ENCODE measurements at regions not wholly inside any gene's neighbourhood (a gene's known extent, or its start where the extent isn't known, plus 50 kb on each side); places are given as distances from the start of the nearest gene placed in this dataset.
A peak's percentile ranks its signal among the peaks of the same experiment; 100 is the strongest.

DNA sequence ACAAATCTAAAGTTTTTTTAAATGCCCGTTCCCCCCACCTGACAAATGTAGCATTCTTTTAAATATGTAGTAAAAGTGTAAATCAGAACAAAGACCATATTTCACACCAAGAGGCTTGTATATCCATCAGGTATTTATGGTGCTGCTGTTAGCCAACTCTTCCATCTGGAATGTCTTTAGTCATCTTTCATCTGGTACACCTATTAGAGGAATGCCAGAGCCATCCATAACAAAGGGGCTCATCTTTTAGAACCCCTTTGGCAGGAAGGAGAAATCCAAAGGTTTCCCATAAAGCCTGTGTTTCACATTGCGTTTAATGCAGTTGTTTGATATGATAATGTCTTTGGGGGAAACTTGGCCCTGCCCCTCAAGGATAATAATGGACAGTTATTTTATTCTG is 79.3 kb upstream of the C1orf87 start:
- 92 to 95% methylated on average over 2 of the region's 2 CpGs for WGBS, 2 donors
- Histone ChIP-seq H3K27me3 (ENCODE audit: control insufficient read depth in 1 of 2, insufficient read depth in 2 of 2, low read length in 1 of 2) (no peaks in the 10 kb centered on the region), H3K4me1 (ENCODE audit: control insufficient read depth in 1 of 2, insufficient read depth in 2 of 2, low read length in 2 of 2) (peaks cover 0 to 3% of the 10 kb centered on the region in 2 donors), H3K9me3 (ENCODE audit: control insufficient read depth, low read length) (no peaks in the 10 kb centered on the region), H3K4me3 (ENCODE audit: low read length in 2 of 2) (no peak overlapping the region), H3K36me3 (ENCODE audit: control insufficient read depth in 1 of 2, insufficient read depth in 2 of 2, low read length in 1 of 2) (no peaks in the 10 kb centered on the region), H3K27ac (ENCODE audit: low read depth in 1 of 2, low read length in 2 of 2) (no peak overlapping the region)
- intact Hi-C loops (cut with DNase I) = loop anchor here in 1 of 2 donors (10.0 kb wide), 1 partner anchor 1702 kb away; no protein-coding TSS in a partner anchor
- DNase-seq (no peak), ATAC-seq (ENCODE audit: low FRiP score) (no peak)

DNA sequence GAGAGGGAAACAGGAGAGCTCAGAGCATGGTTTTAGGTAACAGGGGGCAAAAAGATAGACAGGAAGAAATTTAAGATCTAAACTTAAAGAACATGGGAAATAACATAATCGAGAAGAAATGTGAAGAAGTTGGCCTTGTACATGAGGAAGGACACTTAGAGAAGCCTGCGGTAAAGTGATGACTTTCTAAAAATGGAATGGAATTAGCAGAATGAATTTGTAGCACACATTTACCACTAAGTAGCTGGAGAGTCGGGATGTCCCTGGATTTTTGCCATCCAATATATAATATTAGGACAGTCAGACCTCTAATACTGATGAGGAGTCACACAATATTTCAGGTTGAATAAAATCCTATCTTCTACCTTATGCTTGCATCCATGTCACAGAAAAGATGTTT is 77.7 kb upstream of the C1orf87 start:
- 97% methylated on average over 3 of the region's 3 CpGs for WGBS, 2 donors
- no peak for ATAC-seq (ENCODE audit: low FRiP score)
- intact Hi-C loops (cut with DNase I) = loop anchor here in 1 of 2 donors (10.0 kb wide), 1 partner anchor 1703 kb away; no protein-coding TSS in a partner anchor

DNA sequence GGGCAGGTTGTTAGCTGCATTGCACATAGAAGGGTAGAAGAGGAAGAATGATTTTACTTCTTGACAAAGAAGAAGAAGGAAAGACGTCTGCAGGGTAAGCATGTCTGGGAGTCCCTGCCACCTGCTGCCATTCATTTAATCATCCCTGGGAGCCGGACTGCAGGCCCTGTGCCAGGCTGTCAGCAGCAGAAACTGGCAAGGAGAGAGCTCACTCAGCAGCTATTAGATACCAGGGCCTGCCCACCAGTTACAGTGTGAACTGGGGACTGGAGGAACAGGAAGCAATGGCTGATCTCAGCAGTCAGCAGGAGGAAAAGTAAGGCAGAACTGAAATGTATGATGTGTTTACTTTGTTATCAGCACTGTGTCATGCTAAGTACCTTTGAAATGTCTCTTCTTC is 75.7 kb upstream of the C1orf87 start:
- intact Hi-C loops (cut with DNase I) = no loop called here
- WGBS, 2 donors = 0 to 6% methylated on average over 2 of the region's 2 CpGs
- Histone ChIP-seq H3K36me3 (ENCODE audit: control insufficient read depth in 1 of 2, insufficient read depth in 2 of 2, low read length in 1 of 2) (no peaks in the 10 kb centered on the region), H3K27ac (ENCODE audit: low read depth in 1 of 2, low read length in 2 of 2) (peak overlapping the region in 1 of 2 donors; percentile 19), H3K4me3 (ENCODE audit: low read length in 2 of 2) (no peak overlapping the region), H3K4me1 (ENCODE audit: control insufficient read depth in 1 of 2, insufficient read depth in 2 of 2, low read length in 2 of 2) (peaks cover 0 to 3% of the 10 kb centered on the region in 2 donors), H3K9me3 (ENCODE audit: control insufficient read depth, low read length) (no peaks in the 10 kb centered on the region), H3K27me3 (ENCODE audit: control insufficient read depth in 1 of 2, insufficient read depth in 2 of 2, low read length in 1 of 2) (no peaks in the 10 kb centered on the region)
- ATAC-seq (ENCODE audit: low FRiP score) = no peak
- peak; percentile 72 to 74 for DNase-seq

More for the DNA sequence above, 77.7 kb upstream of the C1orf87 start:
- Histone ChIP-seq H3K9me3 (ENCODE audit: control insufficient read depth, low read length) (no peaks in the 10 kb centered on the region), H3K27ac (ENCODE audit: low read depth in 1 of 2, low read length in 2 of 2) (no peak overlapping the region), H3K36me3 (ENCODE audit: control insufficient read depth in 1 of 2, insufficient read depth in 2 of 2, low read length in 1 of 2) (no peaks in the 10 kb centered on the region), H3K4me1 (ENCODE audit: control insufficient read depth in 1 of 2, insufficient read depth in 2 of 2, low read length in 2 of 2) (peaks cover 0 to 3% of the 10 kb centered on the region in 2 donors), H3K4me3 (ENCODE audit: low read length in 2 of 2) (no peak overlapping the region), H3K27me3 (ENCODE audit: control insufficient read depth in 1 of 2, insufficient read depth in 2 of 2, low read length in 1 of 2) (no peaks in the 10 kb centered on the region)
- DNase-seq = no peak

DNA sequence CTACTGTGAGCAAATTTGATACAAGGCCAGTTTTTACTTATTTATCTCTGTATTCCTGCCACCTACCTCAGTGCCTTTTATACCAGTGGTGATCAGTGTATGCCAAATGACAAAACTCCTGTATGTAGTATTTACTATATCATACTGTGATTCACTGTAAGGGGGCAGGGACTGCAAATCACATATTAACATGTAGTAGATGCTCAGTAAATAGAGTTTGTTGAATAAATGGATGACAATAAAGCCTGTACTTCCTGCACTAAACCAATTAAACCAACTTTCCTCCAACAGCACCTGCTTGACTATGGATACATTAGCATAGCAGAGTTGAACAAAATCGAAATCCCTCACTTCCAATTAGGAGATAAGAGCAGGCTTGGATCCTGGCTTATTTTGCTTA is 73.3 kb upstream of the C1orf87 start:
- H3K36me3 ChIP-seq (ENCODE audit: control insufficient read depth in 1 of 2, insufficient read depth in 2 of 2, low read length in 1 of 2) = no peaks in the 10 kb centered on the region
- no peak for DNase-seq
- intact Hi-C loops (cut with DNase I) = no loop called here

DNA sequence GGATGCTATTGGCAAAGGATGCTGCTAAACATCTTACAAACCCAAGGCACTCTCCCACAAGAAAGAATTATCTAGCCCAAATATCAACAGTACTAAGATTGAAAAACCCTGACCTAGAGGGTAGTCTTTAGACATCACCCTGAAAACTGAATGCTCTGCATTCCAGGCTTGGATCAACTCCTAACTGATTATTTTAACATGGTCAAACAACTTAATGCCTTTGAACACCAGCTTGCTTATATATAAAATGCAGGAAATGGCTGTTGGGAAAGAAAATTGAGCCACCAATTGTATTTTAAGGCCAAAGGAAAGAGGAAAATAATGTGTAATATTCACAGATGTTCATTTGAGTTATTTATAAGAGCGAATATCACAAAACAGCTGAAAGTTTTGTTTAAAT is 72.2 kb upstream of the C1orf87 start:
- Histone ChIP-seq H3K4me1 (ENCODE audit: control insufficient read depth in 1 of 2, insufficient read depth in 2 of 2, low read length in 2 of 2) (peaks cover 0 to 3% of the 10 kb centered on the region in 2 donors), H3K9me3 (ENCODE audit: control insufficient read depth, low read length) (no peaks in the 10 kb centered on the region), H3K4me3 (ENCODE audit: low read length in 2 of 2) (no peak overlapping the region), H3K27ac (ENCODE audit: low read depth in 1 of 2, low read length in 2 of 2) (no peak overlapping the region), H3K27me3 (ENCODE audit: control insufficient read depth in 1 of 2, insufficient read depth in 2 of 2, low read length in 1 of 2) (no peaks in the 10 kb centered on the region), H3K36me3 (ENCODE audit: control insufficient read depth in 1 of 2, insufficient read depth in 2 of 2, low read length in 1 of 2) (no peaks in the 10 kb centered on the region)
- DNase-seq = no peak
- intact Hi-C loops (cut with DNase I) = no loop called here
- 86 to 88% methylated on average over 1 of the region's 1 CpG for WGBS, 2 donors
- no peak for ATAC-seq (ENCODE audit: low FRiP score)

More for the DNA sequence above, 73.3 kb upstream of the C1orf87 start:
- Histone ChIP-seq H3K9me3 (ENCODE audit: control insufficient read depth, low read length) (no peaks in the 10 kb centered on the region), H3K4me1 (ENCODE audit: control insufficient read depth in 1 of 2, insufficient read depth in 2 of 2, low read length in 2 of 2) (peaks cover 0 to 3% of the 10 kb centered on the region in 2 donors), H3K4me3 (ENCODE audit: low read length in 2 of 2) (no peak overlapping the region), H3K27ac (ENCODE audit: low read depth in 1 of 2, low read length in 2 of 2) (no peak overlapping the region), H3K27me3 (ENCODE audit: control insufficient read depth in 1 of 2, insufficient read depth in 2 of 2, low read length in 1 of 2) (no peaks in the 10 kb centered on the region)
- no peak for ATAC-seq (ENCODE audit: low FRiP score)
- WGBS, 2 donors = 69 to 74% methylated on average over 1 of the region's 1 CpG

DNA sequence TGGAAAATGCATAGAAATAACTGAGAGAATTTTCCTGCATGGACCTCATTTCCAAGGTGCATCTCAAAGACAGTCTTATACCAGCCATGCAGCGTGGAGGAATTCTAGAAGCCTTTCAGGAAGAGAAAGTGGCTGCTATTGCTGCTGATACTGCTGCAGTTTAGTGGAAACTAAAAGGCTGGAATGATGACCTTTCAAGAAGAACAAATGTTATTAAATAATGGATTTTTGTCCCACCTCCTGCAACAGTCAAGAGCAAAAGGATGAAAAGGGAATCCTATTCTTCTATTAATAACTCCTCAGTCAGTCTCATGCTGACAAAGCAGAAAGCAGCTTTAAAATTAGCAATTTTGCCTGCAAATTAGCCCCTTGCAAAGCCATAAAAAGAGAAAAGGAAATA is 68.2 kb upstream of the C1orf87 start:
- no peaks in the 10 kb centered on the region for H3K36me3 ChIP-seq (ENCODE audit: control insufficient read depth in 1 of 2, insufficient read depth in 2 of 2, low read length in 1 of 2)
- intact Hi-C loops (cut with DNase I) = no loop called here
- no peaks in the 10 kb centered on the region for H3K9me3 ChIP-seq (ENCODE audit: control insufficient read depth, low read length)
- DNase-seq = no peak
- no peaks in the 10 kb centered on the region for H3K27me3 ChIP-seq (ENCODE audit: control insufficient read depth in 1 of 2, insufficient read depth in 2 of 2, low read length in 1 of 2)
- H3K27ac ChIP-seq (ENCODE audit: low read depth in 1 of 2, low read length in 2 of 2) = no peak overlapping the region
- no peak overlapping the region for H3K4me3 ChIP-seq (ENCODE audit: low read length in 2 of 2)
- no peak for ATAC-seq (ENCODE audit: low FRiP score)
- no peaks in the 10 kb centered on the region for H3K4me1 ChIP-seq (ENCODE audit: control insufficient read depth in 1 of 2, insufficient read depth in 2 of 2, low read length in 2 of 2)
- 94 to 100% methylated on average over 1 of the region's 1 CpG for WGBS, 2 donors

DNA sequence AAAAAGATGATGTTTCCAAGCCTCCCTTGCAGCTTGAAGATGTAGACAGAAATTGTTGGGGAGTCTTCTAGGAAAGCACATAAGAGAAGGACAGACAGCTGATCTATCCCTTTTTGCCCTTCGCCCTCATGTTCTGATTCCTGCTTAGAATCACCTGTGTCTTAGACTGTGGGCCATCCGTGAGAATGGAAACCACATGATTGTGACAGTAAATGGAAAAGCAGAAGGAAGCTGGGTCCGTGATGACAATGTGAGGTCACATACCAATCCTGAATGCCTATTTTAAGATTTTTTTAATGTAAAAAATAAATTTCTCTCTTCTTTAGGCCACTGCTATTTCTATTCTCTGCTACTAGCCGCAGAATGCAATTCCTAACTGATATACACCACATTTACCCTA is 67.7 kb upstream of the C1orf87 start:
- no peak overlapping the region for H3K27ac ChIP-seq (ENCODE audit: low read depth in 1 of 2, low read length in 2 of 2)
- WGBS, 2 donors = 98% methylated on average over 4 of the region's 4 CpGs
- no peaks in the 10 kb centered on the region for H3K36me3 ChIP-seq (ENCODE audit: control insufficient read depth in 1 of 2, insufficient read depth in 2 of 2, low read length in 1 of 2)
- H3K9me3 ChIP-seq (ENCODE audit: control insufficient read depth, low read length) = no peaks in the 10 kb centered on the region
- no peaks in the 10 kb centered on the region for H3K27me3 ChIP-seq (ENCODE audit: control insufficient read depth in 1 of 2, insufficient read depth in 2 of 2, low read length in 1 of 2)
- H3K4me1 ChIP-seq (ENCODE audit: control insufficient read depth in 1 of 2, insufficient read depth in 2 of 2, low read length in 2 of 2) = no peaks in the 10 kb centered on the region
- ATAC-seq (ENCODE audit: low FRiP score) (no peak), DNase-seq (no peak)
- H3K4me3 ChIP-seq (ENCODE audit: low read length in 2 of 2) = no peak overlapping the region
- intact Hi-C loops (cut with DNase I) = no loop called here

DNA sequence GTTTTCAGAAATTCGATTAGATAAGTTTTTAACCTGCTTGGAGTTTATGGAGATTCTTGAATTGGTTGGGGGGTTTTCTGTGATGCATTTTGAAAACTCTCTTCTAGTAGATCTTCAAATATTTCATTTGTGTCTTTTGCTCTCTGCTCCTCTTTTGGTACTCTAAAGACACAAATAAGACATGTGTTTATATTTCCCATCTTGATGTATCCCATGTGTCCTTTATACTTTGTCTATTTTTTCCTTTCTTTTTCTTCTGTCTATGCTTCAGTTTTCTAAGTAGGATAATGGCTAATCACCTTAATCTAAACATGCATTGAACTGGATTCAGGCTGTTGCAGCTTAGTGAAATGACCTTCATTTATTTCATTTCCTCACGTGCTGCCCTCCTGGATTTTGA is 63.8 kb upstream of the C1orf87 start:
- Histone ChIP-seq H3K27ac (ENCODE audit: low read depth in 1 of 2, low read length in 2 of 2) (no peak overlapping the region), H3K4me1 (ENCODE audit: control insufficient read depth in 1 of 2, insufficient read depth in 2 of 2, low read length in 2 of 2) (peaks cover 2 to 5% of the 10 kb centered on the region in 2 donors), H3K4me3 (ENCODE audit: low read length in 2 of 2) (no peak overlapping the region), H3K36me3 (ENCODE audit: control insufficient read depth in 1 of 2, insufficient read depth in 2 of 2, low read length in 1 of 2) (no peaks in the 10 kb centered on the region), H3K9me3 (ENCODE audit: control insufficient read depth, low read length) (no peaks in the 10 kb centered on the region), H3K27me3 (ENCODE audit: control insufficient read depth in 1 of 2, insufficient read depth in 2 of 2, low read length in 1 of 2) (no peaks in the 10 kb centered on the region)
- intact Hi-C loops (cut with DNase I) = loop anchor here in 1 of 2 donors (10.0 kb wide), 1 partner anchor 143 kb away; no protein-coding TSS in a partner anchor
- WGBS, 2 donors = 49 to 51% methylated on average over 2 of the region's 2 CpGs
- no peak for DNase-seq
- no peak for ATAC-seq (ENCODE audit: low FRiP score)

DNA sequence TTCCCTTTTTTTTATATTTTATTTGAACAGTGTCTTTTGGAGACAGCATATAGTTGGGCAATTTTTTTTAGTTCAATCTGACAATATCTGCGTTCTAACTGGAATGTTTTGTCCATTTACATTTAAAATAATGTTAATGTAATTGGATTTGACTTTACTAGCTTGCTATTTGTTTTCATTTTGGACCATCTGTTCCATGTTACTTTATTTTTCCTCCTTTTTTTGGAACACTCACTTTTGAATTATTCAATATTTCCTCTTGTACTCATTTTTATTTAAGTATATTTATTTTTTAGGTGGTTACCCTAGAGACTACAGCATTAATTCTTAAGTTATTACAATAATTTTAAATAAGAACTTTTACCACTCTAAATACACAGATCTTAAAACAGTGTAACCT is 62.8 kb upstream of the C1orf87 start:
- no peak overlapping the region for H3K4me3 ChIP-seq (ENCODE audit: low read length in 2 of 2)
- no peaks in the 10 kb centered on the region for H3K9me3 ChIP-seq (ENCODE audit: control insufficient read depth, low read length)
- intact Hi-C loops (cut with DNase I) = loop anchor here in 1 of 2 donors (10.0 kb wide), 1 partner anchor 142 kb away; no protein-coding TSS in a partner anchor
- no peaks in the 10 kb centered on the region for H3K27me3 ChIP-seq (ENCODE audit: control insufficient read depth in 1 of 2, insufficient read depth in 2 of 2, low read length in 1 of 2)
- DNase-seq (no peak), ATAC-seq (ENCODE audit: low FRiP score) (no peak)
- no peaks in the 10 kb centered on the region for H3K36me3 ChIP-seq (ENCODE audit: control insufficient read depth in 1 of 2, insufficient read depth in 2 of 2, low read length in 1 of 2)
- 72 to 97% methylated on average over 1 of the region's 1 CpG for WGBS, 2 donors
- no peak overlapping the region for H3K27ac ChIP-seq (ENCODE audit: low read depth in 1 of 2, low read length in 2 of 2)
- H3K4me1 ChIP-seq (ENCODE audit: control insufficient read depth in 1 of 2, insufficient read depth in 2 of 2, low read length in 2 of 2) = peaks cover 5 to 7% of the 10 kb centered on the region in 2 donors
